ENCODE measurements at regions not wholly inside any gene's neighbourhood (a gene's known extent, or its start where the extent isn't known, plus 50 kb on each side); places are given as distances from the start of the nearest gene placed in this dataset.

DNA sequence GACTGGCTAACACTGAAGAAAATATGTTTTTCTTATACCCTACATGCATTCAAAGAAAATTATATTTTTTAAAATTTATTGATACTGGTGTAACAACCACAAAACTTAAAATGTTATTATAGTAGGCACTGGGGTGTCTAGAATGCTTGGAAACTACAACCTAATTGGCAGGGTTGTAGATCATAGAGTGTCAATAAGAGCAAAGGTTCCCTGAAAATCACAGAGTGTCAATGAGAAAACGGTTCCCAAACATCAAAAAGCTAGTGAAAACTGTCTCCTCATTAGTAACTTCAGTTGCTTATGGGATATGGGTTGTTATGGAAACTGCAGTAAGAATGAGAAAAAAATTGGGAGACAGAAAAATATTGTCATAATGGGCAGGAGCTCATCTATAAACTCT lies 214.4 kb upstream of the CCNG1 start (continued):
- no peak for TF ChIP-seq ELF4 (CRISPR knock-in tag; IDR thresholded peaks at IDR 0.05; ENCODE audit: low read depth)
- no peak for TF ChIP-seq IRF2 (CRISPR knock-in tag; IDR thresholded peaks at IDR 0.05; ENCODE audit: borderline replicate concordance, low read depth)
- no peak for TF ChIP-seq KAT7 (CRISPR knock-in tag; IDR thresholded peaks at IDR 0.05; ENCODE audit: borderline replicate concordance)
- TF ChIP-seq, protein P1, sequence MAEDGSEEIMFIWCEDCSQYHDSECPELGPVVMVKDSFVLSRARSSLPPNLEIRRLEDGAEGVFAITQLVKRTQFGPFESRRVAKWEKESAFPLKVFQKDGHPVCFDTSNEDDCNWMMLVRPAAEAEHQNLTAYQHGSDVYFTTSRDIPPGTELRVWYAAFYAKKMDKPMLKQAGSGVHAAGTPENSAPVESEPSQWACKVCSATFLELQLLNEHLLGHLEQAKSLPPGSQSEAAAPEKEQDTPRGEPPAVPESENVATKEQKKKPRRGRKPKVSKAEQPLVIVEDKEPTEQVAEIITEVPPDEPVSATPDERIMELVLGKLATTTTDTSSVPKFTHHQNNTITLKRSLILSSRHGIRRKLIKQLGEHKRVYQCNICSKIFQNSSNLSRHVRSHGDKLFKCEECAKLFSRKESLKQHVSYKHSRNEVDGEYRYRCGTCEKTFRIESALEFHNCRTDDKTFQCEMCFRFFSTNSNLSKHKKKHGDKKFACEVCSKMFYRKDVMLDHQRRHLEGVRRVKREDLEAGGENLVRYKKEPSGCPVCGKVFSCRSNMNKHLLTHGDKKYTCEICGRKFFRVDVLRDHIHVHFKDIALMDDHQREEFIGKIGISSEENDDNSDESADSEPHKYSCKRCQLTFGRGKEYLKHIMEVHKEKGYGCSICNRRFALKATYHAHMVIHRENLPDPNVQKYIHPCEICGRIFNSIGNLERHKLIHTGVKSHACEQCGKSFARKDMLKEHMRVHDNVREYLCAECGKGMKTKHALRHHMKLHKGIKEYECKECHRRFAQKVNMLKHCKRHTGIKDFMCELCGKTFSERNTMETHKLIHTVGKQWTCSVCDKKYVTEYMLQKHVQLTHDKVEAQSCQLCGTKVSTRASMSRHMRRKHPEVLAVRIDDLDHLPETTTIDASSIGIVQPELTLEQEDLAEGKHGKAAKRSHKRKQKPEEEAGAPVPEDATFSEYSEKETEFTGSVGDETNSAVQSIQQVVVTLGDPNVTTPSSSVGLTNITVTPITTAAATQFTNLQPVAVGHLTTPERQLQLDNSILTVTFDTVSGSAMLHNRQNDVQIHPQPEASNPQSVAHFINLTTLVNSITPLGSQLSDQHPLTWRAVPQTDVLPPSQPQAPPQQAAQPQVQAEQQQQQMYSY (CRISPR knock-in tag; IDR thresholded peaks at IDR 0.05) = no peak
- TF ChIP-seq HMGA2 (CRISPR knock-in tag; IDR thresholded peaks at IDR 0.05) = no peak
- TF ChIP-seq NR1H2 (CRISPR knock-in tag; IDR thresholded peaks at IDR 0.05) = no peak
- TF ChIP-seq EMX1 (CRISPR knock-in tag; IDR thresholded peaks at IDR 0.05) = no peak
- TF ChIP-seq, protein P2, sequence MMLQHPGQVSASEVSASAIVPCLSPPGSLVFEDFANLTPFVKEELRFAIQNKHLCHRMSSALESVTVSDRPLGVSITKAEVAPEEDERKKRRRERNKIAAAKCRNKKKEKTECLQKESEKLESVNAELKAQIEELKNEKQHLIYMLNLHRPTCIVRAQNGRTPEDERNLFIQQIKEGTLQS (CRISPR knock-in tag; conservative IDR thresholded peaks at IDR 0.05) = no peak
- TF ChIP-seq ZNF121 (CRISPR knock-in tag; IDR thresholded peaks at IDR 0.05) = no peak
- TF ChIP-seq ZNF263 (CRISPR knock-in tag; IDR thresholded peaks at IDR 0.05; ENCODE audit: low read depth) = no peak

DNA sequence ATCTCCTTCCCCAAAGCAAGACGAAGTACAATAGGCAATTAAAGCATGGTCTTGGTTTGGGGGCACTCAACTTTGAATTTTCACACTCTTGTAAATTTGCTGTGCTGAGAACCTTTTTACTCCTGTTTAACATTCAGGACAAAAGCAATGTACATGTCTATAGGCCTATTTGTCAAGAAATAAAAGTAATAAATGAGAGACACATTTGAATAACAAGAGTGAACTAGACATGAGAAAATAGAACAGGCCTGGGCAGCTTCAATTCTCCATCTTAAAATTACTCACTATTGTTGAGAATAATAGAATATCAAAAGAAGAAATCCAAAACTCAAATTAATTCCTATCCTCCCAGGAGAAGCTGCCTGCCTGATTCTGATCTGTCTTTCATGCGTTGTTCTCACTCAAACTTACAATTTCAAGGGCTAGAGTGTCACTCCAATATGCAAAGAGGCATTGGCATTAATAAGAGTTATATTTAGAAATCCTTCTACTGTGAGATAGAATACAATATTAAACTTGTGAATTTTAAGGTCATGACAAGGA lies 192.9 kb upstream of the CCNG1 start:
- H3K36me3 Mint-ChIP-seq = no peaks in the 10 kb centered on the region
- no peak overlapping the region for H3K27ac Mint-ChIP-seq
- ChIA-PET CTCF (no interaction called here), POLR2A (interaction anchor here (0.6 kb wide), 2 partner anchors 9 to 169 kb away, joined by 3 to 4 read pairs; no protein-coding TSS in a partner anchor)
- no peaks in the 10 kb centered on the region for H3K27me3 Mint-ChIP-seq (ENCODE audit: low read depth)
- ATAC-seq (no peak), DNase-seq (ENCODE audit: low spot score) (no peak)
- TF ChIP-seq, protein P3, sequence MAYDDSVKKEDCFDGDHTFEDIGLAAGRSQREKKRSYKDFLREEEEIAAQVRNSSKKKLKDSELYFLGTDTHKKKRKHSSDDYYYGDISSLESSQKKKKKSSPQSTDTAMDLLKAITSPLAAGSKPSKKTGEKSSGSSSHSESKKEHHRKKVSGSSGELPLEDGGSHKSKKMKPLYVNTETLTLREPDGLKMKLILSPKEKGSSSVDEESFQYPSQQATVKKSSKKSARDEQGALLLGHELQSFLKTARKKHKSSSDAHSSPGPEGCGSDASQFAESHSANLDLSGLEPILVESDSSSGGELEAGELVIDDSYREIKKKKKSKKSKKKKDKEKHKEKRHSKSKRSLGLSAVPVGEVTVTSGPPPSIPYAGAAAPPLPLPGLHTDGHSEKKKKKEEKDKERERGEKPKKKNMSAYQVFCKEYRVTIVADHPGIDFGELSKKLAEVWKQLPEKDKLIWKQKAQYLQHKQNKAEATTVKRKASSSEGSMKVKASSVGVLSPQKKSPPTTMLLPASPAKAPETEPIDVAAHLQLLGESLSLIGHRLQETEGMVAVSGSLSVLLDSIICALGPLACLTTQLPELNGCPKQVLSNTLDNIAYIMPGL (CRISPR knock-in tag; IDR thresholded peaks at IDR 0.05) = no peak
- no peak for TF ChIP-seq MXD4 (CRISPR knock-in tag; IDR thresholded peaks at IDR 0.05; ENCODE audit: borderline replicate concordance)
- TF ChIP-seq ZNF416 (CRISPR knock-in tag; IDR thresholded peaks at IDR 0.05) = no peak
- no peak for TF ChIP-seq JAZF1 (CRISPR knock-in tag; IDR thresholded peaks at IDR 0.05)
- TF ChIP-seq CREB1 (CRISPR knock-in tag; IDR thresholded peaks at IDR 0.05) = no peak
- TF ChIP-seq, protein P4, sequence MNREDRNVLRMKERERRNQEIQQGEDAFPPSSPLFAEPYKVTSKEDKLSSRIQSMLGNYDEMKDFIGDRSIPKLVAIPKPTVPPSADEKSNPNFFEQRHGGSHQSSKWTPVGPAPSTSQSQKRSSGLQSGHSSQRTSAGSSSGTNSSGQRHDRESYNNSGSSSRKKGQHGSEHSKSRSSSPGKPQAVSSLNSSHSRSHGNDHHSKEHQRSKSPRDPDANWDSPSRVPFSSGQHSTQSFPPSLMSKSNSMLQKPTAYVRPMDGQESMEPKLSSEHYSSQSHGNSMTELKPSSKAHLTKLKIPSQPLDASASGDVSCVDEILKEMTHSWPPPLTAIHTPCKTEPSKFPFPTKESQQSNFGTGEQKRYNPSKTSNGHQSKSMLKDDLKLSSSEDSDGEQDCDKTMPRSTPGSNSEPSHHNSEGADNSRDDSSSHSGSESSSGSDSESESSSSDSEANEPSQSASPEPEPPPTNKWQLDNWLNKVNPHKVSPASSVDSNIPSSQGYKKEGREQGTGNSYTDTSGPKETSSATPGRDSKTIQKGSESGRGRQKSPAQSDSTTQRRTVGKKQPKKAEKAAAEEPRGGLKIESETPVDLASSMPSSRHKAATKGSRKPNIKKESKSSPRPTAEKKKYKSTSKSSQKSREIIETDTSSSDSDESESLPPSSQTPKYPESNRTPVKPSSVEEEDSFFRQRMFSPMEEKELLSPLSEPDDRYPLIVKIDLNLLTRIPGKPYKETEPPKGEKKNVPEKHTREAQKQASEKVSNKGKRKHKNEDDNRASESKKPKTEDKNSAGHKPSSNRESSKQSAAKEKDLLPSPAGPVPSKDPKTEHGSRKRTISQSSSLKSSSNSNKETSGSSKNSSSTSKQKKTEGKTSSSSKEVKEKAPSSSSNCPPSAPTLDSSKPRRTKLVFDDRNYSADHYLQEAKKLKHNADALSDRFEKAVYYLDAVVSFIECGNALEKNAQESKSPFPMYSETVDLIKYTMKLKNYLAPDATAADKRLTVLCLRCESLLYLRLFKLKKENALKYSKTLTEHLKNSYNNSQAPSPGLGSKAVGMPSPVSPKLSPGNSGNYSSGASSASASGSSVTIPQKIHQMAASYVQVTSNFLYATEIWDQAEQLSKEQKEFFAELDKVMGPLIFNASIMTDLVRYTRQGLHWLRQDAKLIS (CRISPR knock-in tag; IDR thresholded peaks at IDR 0.05; ENCODE audit: borderline replicate concordance) = no peak
- TF ChIP-seq ZNF317 (CRISPR knock-in tag; IDR thresholded peaks at IDR 0.05; ENCODE audit: borderline replicate concordance, low read depth) = no peak
- TF ChIP-seq ETV6 (CRISPR knock-in tag; IDR thresholded peaks at IDR 0.05) = no peak
- no peak for TF ChIP-seq ZNF396 (CRISPR knock-in tag; IDR thresholded peaks at IDR 0.05; ENCODE audit: borderline replicate concordance)
- no peak for TF ChIP-seq IRF2 (CRISPR knock-in tag; IDR thresholded peaks at IDR 0.05; ENCODE audit: borderline replicate concordance, low read depth)
- TF ChIP-seq, protein P5, sequence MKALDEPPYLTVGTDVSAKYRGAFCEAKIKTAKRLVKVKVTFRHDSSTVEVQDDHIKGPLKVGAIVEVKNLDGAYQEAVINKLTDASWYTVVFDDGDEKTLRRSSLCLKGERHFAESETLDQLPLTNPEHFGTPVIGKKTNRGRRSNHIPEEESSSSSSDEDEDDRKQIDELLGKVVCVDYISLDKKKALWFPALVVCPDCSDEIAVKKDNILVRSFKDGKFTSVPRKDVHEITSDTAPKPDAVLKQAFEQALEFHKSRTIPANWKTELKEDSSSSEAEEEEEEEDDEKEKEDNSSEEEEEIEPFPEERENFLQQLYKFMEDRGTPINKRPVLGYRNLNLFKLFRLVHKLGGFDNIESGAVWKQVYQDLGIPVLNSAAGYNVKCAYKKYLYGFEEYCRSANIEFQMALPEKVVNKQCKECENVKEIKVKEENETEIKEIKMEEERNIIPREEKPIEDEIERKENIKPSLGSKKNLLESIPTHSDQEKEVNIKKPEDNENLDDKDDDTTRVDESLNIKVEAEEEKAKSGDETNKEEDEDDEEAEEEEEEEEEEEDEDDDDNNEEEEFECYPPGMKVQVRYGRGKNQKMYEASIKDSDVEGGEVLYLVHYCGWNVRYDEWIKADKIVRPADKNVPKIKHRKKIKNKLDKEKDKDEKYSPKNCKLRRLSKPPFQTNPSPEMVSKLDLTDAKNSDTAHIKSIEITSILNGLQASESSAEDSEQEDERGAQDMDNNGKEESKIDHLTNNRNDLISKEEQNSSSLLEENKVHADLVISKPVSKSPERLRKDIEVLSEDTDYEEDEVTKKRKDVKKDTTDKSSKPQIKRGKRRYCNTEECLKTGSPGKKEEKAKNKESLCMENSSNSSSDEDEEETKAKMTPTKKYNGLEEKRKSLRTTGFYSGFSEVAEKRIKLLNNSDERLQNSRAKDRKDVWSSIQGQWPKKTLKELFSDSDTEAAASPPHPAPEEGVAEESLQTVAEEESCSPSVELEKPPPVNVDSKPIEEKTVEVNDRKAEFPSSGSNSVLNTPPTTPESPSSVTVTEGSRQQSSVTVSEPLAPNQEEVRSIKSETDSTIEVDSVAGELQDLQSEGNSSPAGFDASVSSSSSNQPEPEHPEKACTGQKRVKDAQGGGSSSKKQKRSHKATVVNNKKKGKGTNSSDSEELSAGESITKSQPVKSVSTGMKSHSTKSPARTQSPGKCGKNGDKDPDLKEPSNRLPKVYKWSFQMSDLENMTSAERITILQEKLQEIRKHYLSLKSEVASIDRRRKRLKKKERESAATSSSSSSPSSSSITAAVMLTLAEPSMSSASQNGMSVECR (CRISPR knock-in tag; IDR thresholded peaks at IDR 0.05; ENCODE audit: borderline replicate concordance) = no peak
- no peak for TF ChIP-seq ESRRA (CRISPR knock-in tag; IDR thresholded peaks at IDR 0.05; ENCODE audit: borderline replicate concordance)
- TF ChIP-seq, protein P6, sequence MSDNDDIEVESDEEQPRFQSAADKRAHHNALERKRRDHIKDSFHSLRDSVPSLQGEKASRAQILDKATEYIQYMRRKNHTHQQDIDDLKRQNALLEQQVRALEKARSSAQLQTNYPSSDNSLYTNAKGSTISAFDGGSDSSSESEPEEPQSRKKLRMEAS (CRISPR knock-in tag; IDR thresholded peaks at IDR 0.05) = no peak
- H3K4me3 Mint-ChIP-seq = no peak overlapping the region
- peaks cover 5% of the 10 kb centered on the region; the same call in 1 of the 2 replicates for H3K9me3 Mint-ChIP-seq
- peaks cover 21% of the 10 kb centered on the region for H3K4me1 Mint-ChIP-seq

Measured in WTC11 (cell line).